Vagina (tissue), 2 donors: ENCODE measurements at regions not wholly inside any gene's neighbourhood (a gene's known extent, or its start where the extent isn't known, plus 50 kb on each side); places are given as distances from the start of the nearest gene placed in this dataset.
"Not testable (repeated sequence)": the region's sequence is repeated elsewhere in the genome, so short reads cannot be mapped to it uniquely, and the experiment has no call there.

Source experiments
- POLR2A ChIP-seq, 2 donors: fragments of 450-650 bp; IDR thresholded peaks; one replicate each; pipeline ENCODE4 v1.6.1; 2017; ENCODE audit warnings: antibody characterized with exemption in 2 of 2, mild to moderate bottlenecking in 2 of 2, moderate library complexity in 2 of 2
- POLR2AphosphoS5 ChIP-seq, 2 donors: sonication (generic); formaldehyde crosslinking; IDR thresholded peaks; one replicate each; pipeline ENCODE4 v1.9.0; 2017; ENCODE audit warnings: antibody characterized with exemption in 2 of 2, mild to moderate bottlenecking in 2 of 2, low read depth in 1 of 2; ENCODE audit not compliant: insufficient read depth in 1 of 2
- TF ChIP-seq, protein P1 (sequence below), 3 experiments: fragments of 450-650 bp in 2 of 3; fragments of 200-600 bp in 1 of 3; sonication (generic) in 1 of 3; IDR thresholded peaks; one replicate each; pipeline ENCODE4 v1.5.1; 2017 to 2019; ENCODE audit warnings: antibody characterized with exemption in 3 of 3, mild to moderate bottlenecking in 2 of 3, moderate library complexity in 2 of 3

DNA sequence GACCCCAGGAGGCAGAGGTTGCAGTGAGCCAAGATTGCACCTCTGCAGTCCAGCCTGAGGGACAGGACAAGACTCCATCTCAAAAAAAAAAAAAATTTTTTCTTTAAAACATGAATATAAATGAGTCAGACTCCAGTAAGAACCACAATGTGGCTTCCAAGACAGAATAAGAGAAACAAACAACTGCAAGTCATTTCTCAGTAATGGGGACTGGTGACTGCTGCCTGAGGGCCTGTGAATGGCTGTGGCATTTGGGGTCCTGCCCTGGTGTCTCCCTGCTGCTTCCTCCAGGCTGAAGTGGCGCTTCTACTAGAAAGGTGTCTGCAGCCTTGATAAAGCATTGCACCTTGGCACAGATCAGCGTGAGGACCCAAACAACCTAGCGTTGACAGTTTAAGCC is 868.3 kb downstream of the SPATA31A7 start:
- TF ChIP-seq, protein P1, sequence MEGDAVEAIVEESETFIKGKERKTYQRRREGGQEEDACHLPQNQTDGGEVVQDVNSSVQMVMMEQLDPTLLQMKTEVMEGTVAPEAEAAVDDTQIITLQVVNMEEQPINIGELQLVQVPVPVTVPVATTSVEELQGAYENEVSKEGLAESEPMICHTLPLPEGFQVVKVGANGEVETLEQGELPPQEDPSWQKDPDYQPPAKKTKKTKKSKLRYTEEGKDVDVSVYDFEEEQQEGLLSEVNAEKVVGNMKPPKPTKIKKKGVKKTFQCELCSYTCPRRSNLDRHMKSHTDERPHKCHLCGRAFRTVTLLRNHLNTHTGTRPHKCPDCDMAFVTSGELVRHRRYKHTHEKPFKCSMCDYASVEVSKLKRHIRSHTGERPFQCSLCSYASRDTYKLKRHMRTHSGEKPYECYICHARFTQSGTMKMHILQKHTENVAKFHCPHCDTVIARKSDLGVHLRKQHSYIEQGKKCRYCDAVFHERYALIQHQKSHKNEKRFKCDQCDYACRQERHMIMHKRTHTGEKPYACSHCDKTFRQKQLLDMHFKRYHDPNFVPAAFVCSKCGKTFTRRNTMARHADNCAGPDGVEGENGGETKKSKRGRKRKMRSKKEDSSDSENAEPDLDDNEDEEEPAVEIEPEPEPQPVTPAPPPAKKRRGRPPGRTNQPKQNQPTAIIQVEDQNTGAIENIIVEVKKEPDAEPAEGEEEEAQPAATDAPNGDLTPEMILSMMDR (IDR thresholded peaks at IDR 0.05): not testable (repeated sequence)
- not testable (repeated sequence) for TF ChIP-seq POLR2A (IDR thresholded peaks at IDR 0.05); POLR2AphosphoS5 (IDR thresholded peaks at IDR 0.05; ENCODE audit: insufficient read depth in 1 of 2, low read depth in 1 of 2)
